GM12801 (cell line): ENCODE measurements at regions not wholly inside any gene's neighbourhood (a gene's known extent, or its start where the extent isn't known, plus 50 kb on each side); places are given as distances from the start of the nearest gene placed in this dataset.

Experiments
- CTCF ChIP-seq: IDR thresholded peaks from one replicate; pipeline ENCODE4 v1.5.1; 2011; ENCODE audit warnings: control low read depth; ENCODE audit not compliant: insufficient read length; ENCODE audit errors: extremely low read depth

GRCh38 chr5:166369346-166369745, 1922.1 kb upstream of the WWC1 start:
- no peak for TF ChIP-seq CTCF

- TF ChIP-seq CTCF = no peak
Observed at GRCh38 chr5:166369807-166370206, 1921.6 kb upstream of the WWC1 start.

GRCh38 chr5:166370928-166371690, 1920.3 kb upstream of the WWC1 start:
- no peak for TF ChIP-seq CTCF

DNA sequence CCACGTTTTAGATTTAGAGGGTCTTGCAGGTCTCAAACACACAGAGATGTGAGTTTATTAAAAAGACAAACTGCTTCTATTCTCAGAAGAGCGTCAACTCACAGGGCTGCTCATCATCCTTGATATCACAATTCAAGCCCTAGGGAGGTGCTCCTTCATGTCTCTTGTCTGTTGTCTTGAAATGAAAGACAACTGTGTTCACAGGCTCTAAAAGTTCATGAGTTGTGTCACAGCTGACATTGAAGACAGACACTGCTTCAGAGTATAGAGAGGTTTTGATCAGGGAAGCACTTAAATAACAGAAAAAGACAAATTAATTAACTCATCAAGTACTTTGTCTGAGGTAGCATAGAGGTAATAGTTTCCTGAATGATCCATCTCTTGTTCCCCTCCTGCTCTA, 1917.6 kb upstream of the WWC1 start:
- no peak for TF ChIP-seq CTCF

GRCh38 chr5:166377756-166378155, 1913.7 kb upstream of the WWC1 start:
- no peak for TF ChIP-seq CTCF

DNA sequence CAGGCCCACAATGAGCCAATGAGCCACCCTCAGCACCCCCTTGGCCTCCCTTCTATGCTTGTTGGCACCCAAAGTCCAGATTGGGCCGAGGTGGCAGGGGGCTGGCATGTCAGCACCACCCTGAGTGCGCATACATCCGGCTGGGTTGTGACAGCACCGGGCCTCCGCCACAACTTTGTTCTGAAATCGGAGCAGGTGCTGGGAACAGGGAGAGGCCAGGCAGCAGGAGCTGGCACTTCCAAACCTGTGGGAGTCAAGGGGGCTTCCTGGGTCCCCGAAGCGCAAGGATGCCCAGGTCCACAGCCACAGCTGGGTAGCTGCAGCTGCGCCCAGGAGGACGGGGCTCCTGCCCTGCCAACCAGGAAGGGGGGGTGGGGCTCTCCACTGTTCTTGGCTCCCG, 1911.9 kb upstream of the WWC1 start:
- no peak for TF ChIP-seq CTCF

DNA sequence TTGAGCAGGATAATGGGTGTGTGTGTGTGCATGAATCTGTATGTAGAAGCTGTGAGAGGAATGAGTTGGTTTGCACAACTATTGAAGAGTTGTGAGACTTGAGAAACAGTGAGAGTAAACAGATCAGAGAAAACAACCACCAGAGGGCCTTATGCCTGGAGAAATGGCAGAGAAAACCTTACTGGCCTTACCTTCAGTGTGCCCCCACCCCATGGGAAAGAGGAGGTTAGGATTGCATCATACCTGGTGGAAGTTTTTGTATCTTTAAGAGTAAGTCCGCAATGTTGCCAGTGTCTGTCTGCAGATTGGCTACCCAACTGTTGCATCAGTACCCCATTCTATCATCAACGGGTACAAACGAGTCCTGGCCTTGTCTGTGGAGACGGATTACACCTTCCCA, 1909.4 kb upstream of the WWC1 start:
- no peak for TF ChIP-seq CTCF
